HL-60 (cell line): ENCODE measurements at regions not wholly inside any gene's neighbourhood (a gene's known extent, or its start where the extent isn't known, plus 50 kb on each side); places are given as distances from the start of the nearest gene placed in this dataset.
"Not testable (repeated sequence)": the region's sequence is repeated elsewhere in the genome, so short reads cannot be mapped to it uniquely, and the experiment has no call there.

Experiments used
- CTCF ChIP-seq: IDR thresholded peaks from one replicate; pipeline ENCODE4 v1.5.1; 2011; ENCODE audit warnings: low read length, control low read depth, inconsistent platforms; ENCODE audit not compliant: insufficient read depth
- GABPA ChIP-seq: IDR thresholded peaks from 2 replicates; pipeline ENCODE4 v1.6.1; 2012; ENCODE audit warnings: low read depth
- POLR2AphosphoS5 ChIP-seq: IDR thresholded peaks from 2 replicates; pipeline ENCODE4 v1.6.1; 2012; ENCODE audit warnings: low read depth
- REST ChIP-seq: IDR thresholded peaks from 2 replicates; pipeline ENCODE4 v1.6.1; 2012; ENCODE audit warnings: low read depth; ENCODE audit not compliant: insufficient replicate concordance

GRCh38 chr5:52304816-52305215 lies 482.9 kb upstream of the ITGA1 start:
- not testable (repeated sequence) for TF ChIP-seq CTCF, REST, POLR2AphosphoS5, GABPA
